HG03097 (cell line): ENCODE measurements at regions not wholly inside any gene's neighbourhood (a gene's known extent, or its start where the extent isn't known, plus 50 kb on each side); places are given as distances from the start of the nearest gene placed in this dataset.

ENCODE experiments used
- ATAC-seq: cut with Tn5 transposase; IDR thresholded peaks from one replicate; pipeline ENCODE4 v1.9.1; 2021; ENCODE audit not compliant: unreplicated experiment, low FRiP score

DNA sequence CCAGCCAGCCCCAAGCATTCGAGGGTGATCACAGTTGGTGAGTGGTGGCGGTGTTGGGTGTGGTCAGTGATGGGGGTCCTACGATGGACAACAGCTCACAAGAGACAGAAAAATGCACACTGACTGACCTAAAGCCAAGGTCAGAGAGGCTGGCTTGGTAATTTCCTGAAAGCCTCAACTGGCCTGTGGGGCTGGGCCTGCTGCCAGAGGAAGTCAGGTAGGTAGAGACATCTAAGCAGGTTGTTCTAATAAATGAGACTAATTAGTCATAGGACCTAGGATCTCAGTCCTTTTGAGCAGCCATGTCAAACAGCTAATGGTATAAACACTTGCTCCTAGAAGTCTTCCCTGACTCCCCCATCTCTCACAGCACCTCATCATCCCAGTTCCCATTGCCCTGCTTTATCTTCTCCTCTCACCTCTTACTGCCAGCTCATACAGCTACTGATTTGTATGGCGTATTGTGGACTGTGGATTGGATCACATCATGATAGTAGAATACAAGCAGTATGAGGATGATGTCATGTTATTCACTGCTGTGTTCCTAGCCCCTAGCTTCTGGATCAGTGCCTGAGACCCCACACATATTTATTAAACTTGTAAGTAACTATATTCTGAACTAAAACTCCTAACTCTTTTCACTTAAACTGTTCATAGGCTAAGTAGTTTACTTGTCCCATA lies 262.9 kb upstream of the KLHL29 start:
- ATAC-seq, result no peak

- ATAC-seq, result no peak
These were observed 262.2 kb upstream of the KLHL29 start for GRCh38 chr2:23122681-23123215.

DNA sequence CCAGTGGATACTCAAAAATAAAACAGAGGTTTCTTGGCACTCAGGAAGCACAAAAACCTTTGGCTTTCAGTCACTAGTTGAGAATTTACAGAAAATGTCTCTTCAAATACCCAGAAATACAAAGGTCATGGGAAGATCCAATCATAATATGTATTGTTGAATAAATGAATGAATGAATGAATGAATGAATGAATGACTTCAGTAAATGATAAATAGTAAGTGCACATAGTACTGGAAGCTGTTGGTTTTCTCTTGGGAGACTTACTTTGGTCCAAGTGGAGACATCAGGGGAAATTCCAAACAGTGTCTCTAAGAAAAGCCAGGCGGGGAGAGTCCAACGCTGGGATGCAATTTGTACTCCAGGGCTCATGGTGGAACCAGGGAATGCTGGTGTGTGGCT lies 261.3 kb upstream of the KLHL29 start:
- no peak for ATAC-seq

DNA sequence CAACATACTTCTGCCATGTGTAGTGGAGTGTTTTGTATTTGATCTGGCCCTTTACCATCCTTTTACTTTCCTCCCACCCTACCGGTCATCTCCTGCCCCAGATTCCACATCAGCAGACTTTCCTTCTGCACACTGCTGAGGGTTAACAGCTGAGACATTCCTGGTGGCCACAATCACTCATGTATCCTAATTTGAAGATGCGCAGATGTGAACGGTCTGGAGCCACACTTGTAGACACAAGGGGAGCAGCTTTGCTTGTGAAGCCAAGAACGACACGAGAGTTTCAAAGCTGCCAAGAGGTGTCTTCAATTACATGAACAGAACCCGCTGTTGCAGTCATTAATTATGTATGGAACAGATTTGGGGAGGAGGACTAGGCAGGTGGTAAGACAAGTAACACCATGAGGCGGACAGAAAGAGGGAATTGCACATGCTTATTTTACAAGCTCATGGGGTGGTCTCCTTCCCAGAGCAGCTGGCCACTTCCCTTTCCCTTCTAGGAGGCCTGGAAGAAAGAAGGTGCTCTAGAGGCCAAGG lies 260.7 kb upstream of the KLHL29 start:
- no peak for ATAC-seq

DNA sequence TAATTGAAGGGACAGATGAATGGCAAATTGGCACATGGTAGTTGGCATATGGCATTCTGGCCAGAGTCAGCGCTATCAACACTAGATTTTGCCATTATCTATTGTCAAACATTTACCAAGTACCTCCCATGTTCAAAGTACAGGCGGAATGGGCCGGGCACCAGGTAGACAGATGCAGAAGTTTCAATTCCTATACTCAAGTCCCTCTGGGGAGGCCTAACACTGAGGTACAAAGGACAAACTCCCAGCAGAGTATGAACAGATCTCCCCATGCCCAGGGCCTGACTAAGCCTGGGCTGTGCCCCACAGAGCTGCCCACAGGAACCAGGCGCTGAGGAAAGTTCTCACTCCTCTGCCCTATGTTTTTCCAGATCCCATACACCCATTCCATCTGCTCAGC lies 257.5 kb upstream of the KLHL29 start:
- no peak for ATAC-seq

GRCh38 chr2:23128684-23129292 lies 256.2 kb upstream of the KLHL29 start:
- no peak for ATAC-seq

- ATAC-seq, result no peak
These were observed 253.9 kb upstream of the KLHL29 start for GRCh38 chr2:23131066-23131575.

GRCh38 chr2:23132000-23132399 lies 253.0 kb upstream of the KLHL29 start:
- no peak for ATAC-seq

- ATAC-seq, result no peak
These were observed 252.0 kb upstream of the KLHL29 start for GRCh38 chr2:23132823-23133595.

DNA sequence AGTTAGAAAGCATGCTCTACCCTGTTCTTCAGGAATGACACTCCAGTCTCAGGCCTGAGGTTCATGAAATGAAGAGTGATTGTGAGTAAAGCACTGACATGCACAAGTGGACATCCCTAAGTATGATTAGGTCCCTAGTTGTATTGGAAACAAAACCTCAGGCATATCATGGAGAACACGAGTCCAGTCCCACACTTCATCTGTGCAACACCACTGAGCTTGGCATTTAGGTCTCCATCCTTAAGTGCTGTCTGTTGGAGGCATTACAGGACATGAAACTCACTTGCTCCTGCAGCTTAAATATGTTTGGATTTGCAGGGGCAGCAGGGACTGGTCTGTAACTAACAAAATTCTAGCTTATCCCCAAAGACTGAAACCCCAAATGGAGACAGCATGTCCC lies 250.3 kb upstream of the KLHL29 start:
- ATAC-seq, result no peak

DNA sequence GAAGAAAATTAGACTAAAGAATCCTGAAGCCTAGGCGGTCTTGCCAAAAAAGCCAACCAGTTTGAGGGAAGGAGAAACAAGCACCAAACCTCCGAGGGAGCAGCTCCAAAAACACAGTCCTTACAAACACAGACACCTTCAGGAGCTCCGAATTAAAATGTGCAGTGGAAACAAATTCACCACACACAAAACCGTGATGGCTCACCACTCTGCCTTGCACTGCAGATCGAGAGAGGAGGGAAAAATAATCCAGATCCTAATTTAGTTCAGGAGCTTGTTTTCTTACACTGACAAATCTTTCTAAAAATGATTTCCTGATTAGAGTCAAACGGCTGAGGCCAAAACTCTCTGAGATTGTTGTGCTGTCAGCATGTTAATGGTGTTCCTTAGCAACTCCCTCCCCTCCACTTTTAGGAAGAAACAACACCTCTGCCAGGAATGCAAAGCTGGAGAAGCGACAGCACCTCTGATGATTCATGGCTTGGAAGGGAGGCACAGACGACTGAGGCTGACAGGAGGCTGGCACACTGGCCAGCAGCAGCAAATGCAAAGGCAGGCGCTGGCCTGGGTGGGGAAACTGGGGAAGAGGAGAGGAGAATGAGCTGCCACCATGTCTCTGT lies 249.4 kb upstream of the KLHL29 start:
- no peak for ATAC-seq

DNA sequence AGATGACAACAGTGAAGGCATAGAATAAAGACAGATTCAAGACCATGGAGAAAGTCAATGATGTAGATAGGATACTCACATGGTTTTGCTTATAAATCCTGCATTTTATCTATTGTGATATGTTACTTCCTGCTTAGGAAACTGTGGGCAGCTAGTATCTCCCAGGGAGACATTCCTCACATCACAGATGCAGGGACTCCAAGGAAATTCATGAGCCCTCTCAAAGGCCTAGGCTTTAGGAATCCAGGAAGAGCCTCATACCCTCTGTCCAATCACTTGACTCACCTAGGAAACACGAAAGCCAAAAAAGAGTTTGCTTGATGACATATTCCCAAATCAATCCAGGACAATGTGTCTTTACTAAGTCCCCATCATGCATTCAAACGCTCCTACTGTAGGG lies 247.8 kb upstream of the KLHL29 start:
- ATAC-seq, result no peak

DNA sequence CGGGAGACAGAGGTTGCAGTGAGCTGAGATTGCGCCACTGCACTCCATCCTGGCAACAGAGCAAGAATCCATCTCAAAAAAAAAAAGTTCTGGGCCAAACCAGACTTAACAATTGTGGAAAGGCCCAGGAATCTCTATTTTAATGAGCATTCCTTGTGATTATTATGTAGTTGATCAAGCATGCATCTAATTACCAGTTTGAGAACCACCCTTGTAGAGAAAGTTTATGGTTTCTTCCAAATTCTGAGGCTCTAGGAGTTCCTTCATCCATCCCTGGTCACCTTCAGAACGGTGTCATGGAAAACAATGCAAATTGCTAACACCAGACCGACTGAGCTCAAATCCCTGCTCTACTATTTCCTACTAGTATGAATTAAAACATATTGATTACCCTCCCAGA lies 246.3 kb upstream of the KLHL29 start:
- no peak for ATAC-seq

DNA sequence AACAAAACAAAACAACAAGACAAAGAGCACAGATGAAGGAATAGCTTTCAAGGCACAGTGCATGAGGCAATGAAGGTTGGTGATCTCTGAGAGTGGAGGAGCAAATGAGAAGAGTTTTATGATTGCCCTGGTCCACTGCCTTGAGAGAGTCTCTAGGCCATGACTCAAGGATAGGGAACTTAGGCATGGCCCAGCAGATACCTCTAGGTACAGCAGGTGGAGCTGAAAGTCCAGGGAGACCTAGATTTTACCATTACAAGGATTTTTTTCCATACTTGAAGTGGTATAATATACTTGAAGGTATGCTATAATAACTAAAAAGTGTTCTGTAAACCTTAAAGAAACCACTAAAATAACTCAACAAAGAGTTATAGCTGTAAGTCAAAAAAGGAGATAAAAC lies 239.5 kb upstream of the KLHL29 start:
- no peak for ATAC-seq

DNA sequence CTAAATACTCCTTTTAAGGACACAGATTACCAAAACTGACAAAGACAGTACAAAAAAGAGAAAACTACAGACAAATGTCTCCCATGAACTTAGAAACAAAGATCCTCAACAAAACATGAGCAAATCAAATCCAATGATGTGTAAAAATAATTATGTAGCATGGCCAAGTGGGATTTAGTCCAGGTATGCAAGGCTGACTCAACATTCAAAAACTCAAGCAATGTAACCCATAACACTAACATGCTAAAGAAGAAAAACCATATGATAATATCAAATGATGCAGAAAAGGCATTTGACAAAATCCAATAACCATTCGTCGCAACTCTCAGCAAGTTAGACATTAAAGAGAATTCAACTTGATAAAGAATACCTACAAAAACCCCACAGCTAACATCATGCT lies 239.0 kb upstream of the KLHL29 start:
- ATAC-seq, result no peak

DNA sequence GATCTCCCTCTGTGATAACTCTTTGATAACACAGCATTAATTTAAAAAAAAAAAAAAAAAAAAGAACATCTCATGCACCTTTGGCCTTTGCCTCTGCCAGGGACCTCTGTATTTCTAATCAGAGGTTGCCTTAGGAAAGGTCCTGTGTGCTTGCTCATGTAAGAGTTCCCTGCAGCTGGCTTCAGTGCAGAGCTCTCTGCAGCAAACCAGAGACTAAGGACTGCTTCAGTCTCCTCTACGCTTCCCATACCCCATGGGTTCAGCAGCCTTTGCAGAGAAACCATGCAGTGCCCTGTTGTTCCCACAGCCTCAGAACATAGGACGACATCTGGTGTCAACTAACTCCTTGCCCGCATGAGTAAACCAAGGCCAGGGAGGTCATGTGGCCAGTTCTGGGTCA lies 236.6 kb upstream of the KLHL29 start:
- ATAC-seq, result no peak

DNA sequence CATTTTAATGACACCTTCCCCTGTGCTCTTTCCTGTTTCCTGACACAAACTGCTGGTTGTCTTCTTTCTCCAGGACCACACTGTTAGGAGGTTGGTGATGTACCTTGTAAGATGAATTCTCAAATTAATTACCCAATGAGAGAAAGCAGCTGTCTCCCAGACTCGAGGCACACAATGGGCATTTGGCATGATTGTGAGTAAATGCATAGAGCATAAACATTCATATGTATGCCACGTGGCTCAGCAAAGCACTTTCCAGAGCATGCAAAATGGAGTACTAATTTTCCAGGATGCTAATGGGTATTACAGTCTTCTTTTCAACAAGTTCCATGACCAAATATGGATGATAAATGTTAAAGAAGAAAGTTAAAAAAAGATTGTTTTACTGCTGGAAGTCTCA lies 235.2 kb upstream of the KLHL29 start:
- no peak for ATAC-seq

- no peak for ATAC-seq
These were observed 231.5 kb upstream of the KLHL29 start for GRCh38 chr2:23153484-23153883.

DNA sequence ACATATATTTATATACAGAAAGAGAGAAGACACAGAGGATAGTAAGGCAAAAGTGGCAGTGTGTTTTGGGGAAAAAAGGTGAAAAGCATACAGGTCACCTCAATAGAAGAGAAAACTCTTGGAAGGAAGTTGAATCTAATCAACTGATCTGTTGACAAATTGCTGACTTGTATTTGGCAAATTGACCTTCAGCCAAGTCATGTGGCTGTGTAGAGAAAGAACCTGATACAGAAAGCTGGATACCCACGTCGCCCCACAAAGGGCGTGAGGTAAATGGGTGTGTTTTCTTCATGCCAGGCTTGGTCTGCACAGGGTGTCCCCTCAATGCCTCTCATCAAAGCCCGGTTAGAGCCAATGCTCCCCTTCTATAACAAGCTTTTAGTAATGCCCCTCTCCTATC lies 230.0 kb upstream of the KLHL29 start:
- no peak for ATAC-seq

DNA sequence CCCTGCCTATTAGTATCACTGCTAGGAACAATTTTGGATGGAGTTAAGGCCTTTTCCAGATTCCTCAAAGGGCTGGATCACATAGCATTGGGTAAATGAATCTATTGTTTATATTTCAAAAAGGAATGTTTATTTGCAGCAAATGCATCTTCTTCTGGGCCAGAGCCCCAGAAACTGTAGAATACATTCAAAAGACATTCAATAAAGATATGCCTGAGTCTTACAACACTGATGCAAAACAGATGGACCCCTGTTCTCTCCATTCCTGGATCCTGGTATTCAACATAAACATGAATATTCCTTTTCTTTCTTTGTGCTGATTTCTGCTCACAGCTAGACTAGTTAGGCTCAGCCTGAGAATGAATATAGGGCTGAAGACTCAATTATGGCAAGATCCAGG lies 227.2 kb upstream of the KLHL29 start:
- ATAC-seq, result no peak

GRCh38 chr2:23158306-23158705 lies 226.7 kb upstream of the KLHL29 start:
- no peak for ATAC-seq
